Chondrocyte (in vitro differentiated cells): ENCODE measurements at regions not wholly inside any gene's neighbourhood (a gene's known extent, or its start where the extent isn't known, plus 50 kb on each side); places are given as distances from the start of the nearest gene placed in this dataset.

Experiments used
- DNase-seq: peaks from one replicate; pipeline ENCODE4 v3.0.0; 2021; ENCODE audit warnings: mixed read lengths, low spot score
- H3K27ac Mint-ChIP-seq: one replicate; pipeline ENCODE4 v1.8.0; 2021; ENCODE audit warnings: mild to moderate bottlenecking, moderate library complexity, mixed read lengths; ENCODE audit not compliant: unreplicated experiment
- H3K27me3 Mint-ChIP-seq: 2 replicates; pipeline ENCODE4 v1.8.0; 2021; ENCODE audit warnings: low read depth, mixed read lengths
- H3K36me3 Mint-ChIP-seq: 2 replicates; pipeline ENCODE4 v1.8.0; 2021; ENCODE audit warnings: low read depth, mixed read lengths
- H3K4me1 Mint-ChIP-seq: 2 replicates; pipeline ENCODE4 v1.8.0; 2021; ENCODE audit warnings: low read depth, mild to moderate bottlenecking, mixed read lengths
- H3K4me3 Mint-ChIP-seq: one replicate; pipeline ENCODE4 v1.8.0; 2021; ENCODE audit warnings: mild to moderate bottlenecking, moderate library complexity, mixed read lengths; ENCODE audit not compliant: unreplicated experiment
- H3K9me3 Mint-ChIP-seq: 2 replicates; pipeline ENCODE4 v1.8.0; 2021; ENCODE audit warnings: low read depth, mixed read lengths
- CTCF ChIP-seq: fragments of 200-600 bp; sonication (generic); IDR thresholded peaks from 2 replicates; pipeline ENCODE4 v1.5.0; 2021; ENCODE audit warnings: antibody characterized with exemption, mild to moderate bottlenecking, moderate library complexity

GRCh38 chr10:22816298-22816653 is 101.9 kb upstream of the PIP4K2A start:
- Mint-ChIP-seq H3K4me1 (peaks cover 38% of the 10 kb centered on the region), H3K9me3 (peaks cover 7% of the 10 kb centered on the region), H3K36me3 (no peaks in the 10 kb centered on the region), H3K4me3 (no peak overlapping the region), H3K27ac (peak overlapping the region; percentile 99), H3K27me3 (no peaks in the 10 kb centered on the region)
- TF ChIP-seq CTCF: no peak
- no peak for DNase-seq

- no peaks in the 10 kb centered on the region for H3K36me3 Mint-ChIP-seq
- DNase-seq: no peak
- H3K4me1 Mint-ChIP-seq: peaks cover 33% of the 10 kb centered on the region
- no peak overlapping the region for H3K4me3 Mint-ChIP-seq
- TF ChIP-seq CTCF: no peak
- H3K27me3 Mint-ChIP-seq: no peaks in the 10 kb centered on the region
- peaks cover 4% of the 10 kb centered on the region for H3K9me3 Mint-ChIP-seq
- peak overlapping the region; percentile 50 for H3K27ac Mint-ChIP-seq
Measured at GRCh38 chr10:22810643-22811465, 96.5 kb upstream of the PIP4K2A start.

GRCh38 chr10:22807238-22807637 is 92.9 kb upstream of the PIP4K2A start:
- DNase-seq: no peak
- Mint-ChIP-seq H3K4me1 (peaks cover 52% of the 10 kb centered on the region), H3K36me3 (no peaks in the 10 kb centered on the region), H3K27ac (no peak overlapping the region), H3K4me3 (no peak overlapping the region), H3K9me3 (no peaks in the 10 kb centered on the region), H3K27me3 (no peaks in the 10 kb centered on the region)
- no peak for TF ChIP-seq CTCF

GRCh38 chr10:22805304-22805703 is 90.9 kb upstream of the PIP4K2A start:
- H3K27ac Mint-ChIP-seq: peak overlapping the region; percentile 84
- H3K9me3 Mint-ChIP-seq: no peaks in the 10 kb centered on the region
- DNase-seq: no peak
- H3K4me3 Mint-ChIP-seq: no peak overlapping the region
- H3K4me1 Mint-ChIP-seq: peaks cover 55% of the 10 kb centered on the region
- no peaks in the 10 kb centered on the region for H3K27me3 Mint-ChIP-seq
- H3K36me3 Mint-ChIP-seq: no peaks in the 10 kb centered on the region
- peak; percentile 71 for TF ChIP-seq CTCF

- no peak for TF ChIP-seq CTCF
- Mint-ChIP-seq H3K27ac (peak overlapping the region; percentile 81), H3K4me3 (peak overlapping the region; percentile 23), H3K27me3 (no peaks in the 10 kb centered on the region), H3K36me3 (no peaks in the 10 kb centered on the region), H3K9me3 (no peaks in the 10 kb centered on the region), H3K4me1 (peaks cover 55% of the 10 kb centered on the region)
- no peak for DNase-seq
Measured at GRCh38 chr10:22803261-22803885, 89.0 kb upstream of the PIP4K2A start.
